ENCODE measurements at regions not wholly inside any gene's neighbourhood (a gene's known extent, or its start where the extent isn't known, plus 50 kb on each side); places are given as distances from the start of the nearest gene placed in this dataset.

DNA sequence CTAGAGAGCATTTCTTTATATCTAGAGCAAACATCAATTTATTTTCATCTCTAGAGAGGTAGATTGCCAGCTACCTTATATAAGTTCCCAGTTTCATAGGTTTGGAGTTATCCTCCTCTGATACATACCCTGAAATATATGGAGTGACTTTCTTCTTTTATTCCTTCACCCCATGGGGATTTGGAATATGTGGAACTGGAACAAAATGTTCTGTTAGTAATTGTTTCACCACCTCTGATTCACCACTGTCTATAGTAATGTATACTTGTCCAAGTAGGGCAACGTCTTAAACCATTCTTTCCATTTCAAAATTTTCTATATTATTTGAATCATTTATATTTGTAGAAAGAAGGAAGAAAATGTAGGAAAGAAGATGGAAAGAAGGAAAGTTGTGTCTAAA lies 511.2 kb upstream of the KCND2 start:
- TF ChIP-seq, protein P1, sequence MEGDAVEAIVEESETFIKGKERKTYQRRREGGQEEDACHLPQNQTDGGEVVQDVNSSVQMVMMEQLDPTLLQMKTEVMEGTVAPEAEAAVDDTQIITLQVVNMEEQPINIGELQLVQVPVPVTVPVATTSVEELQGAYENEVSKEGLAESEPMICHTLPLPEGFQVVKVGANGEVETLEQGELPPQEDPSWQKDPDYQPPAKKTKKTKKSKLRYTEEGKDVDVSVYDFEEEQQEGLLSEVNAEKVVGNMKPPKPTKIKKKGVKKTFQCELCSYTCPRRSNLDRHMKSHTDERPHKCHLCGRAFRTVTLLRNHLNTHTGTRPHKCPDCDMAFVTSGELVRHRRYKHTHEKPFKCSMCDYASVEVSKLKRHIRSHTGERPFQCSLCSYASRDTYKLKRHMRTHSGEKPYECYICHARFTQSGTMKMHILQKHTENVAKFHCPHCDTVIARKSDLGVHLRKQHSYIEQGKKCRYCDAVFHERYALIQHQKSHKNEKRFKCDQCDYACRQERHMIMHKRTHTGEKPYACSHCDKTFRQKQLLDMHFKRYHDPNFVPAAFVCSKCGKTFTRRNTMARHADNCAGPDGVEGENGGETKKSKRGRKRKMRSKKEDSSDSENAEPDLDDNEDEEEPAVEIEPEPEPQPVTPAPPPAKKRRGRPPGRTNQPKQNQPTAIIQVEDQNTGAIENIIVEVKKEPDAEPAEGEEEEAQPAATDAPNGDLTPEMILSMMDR (IDR thresholded peaks at IDR 0.05; ENCODE audit: low read depth, low read length, poor library complexity, severe bottlenecking), result no peak
- TF ChIP-seq EZH2phosphoT487 (IDR thresholded peaks at IDR 0.05; ENCODE audit: borderline replicate concordance, low read length), result no peak

Measured in DOHH2 (cell line).